Astrocyte of the cerebellum (primary cell): ENCODE measurements at regions not wholly inside any gene's neighbourhood (a gene's known extent, or its start where the extent isn't known, plus 50 kb on each side); places are given as distances from the start of the nearest gene placed in this dataset.

Experiments
- DNase-seq: peaks from one replicate; pipeline ENCODE4 v3.0.0-alpha.2; 2011; ENCODE audit warnings: low read depth
- H3K4me3 ChIP-seq: 2 replicates; pipeline ENCODE4 v1.5.1; 2011; ENCODE audit warnings: mild to moderate bottlenecking, low read depth, low read length, moderate library complexity
- CTCF ChIP-seq: IDR thresholded peaks from 2 replicates; pipeline ENCODE4 v1.5.1; 2012; ENCODE audit warnings: low read length, low read depth, moderate library complexity, mild to moderate bottlenecking; ENCODE audit errors: missing control alignments
- in situ Hi-C: cut with HindIII; loops from 2 replicates; pipeline ENCODE4 v1.10.0; 2017; ENCODE audit warnings: low sequenced_read_pairs

- in situ Hi-C loops = no loop called here
Observed at GRCh38 chr2:22950431-22950830, 434.5 kb upstream of the KLHL29 start.

GRCh38 chr2:22952656-22953225 is 432.2 kb upstream of the KLHL29 start:
- in situ Hi-C loops = no loop called here
- H3K4me3 ChIP-seq = no peak overlapping the region
- DNase-seq = no peak
- no peak for TF ChIP-seq CTCF

More at GRCh38 chr2:22950431-22950830, 434.5 kb upstream of the KLHL29 start:
- TF ChIP-seq CTCF = no peak
- no peak overlapping the region for H3K4me3 ChIP-seq
- DNase-seq = no peak

- in situ Hi-C loops = no loop called here
- no peak overlapping the region for H3K4me3 ChIP-seq
- DNase-seq = no peak
- TF ChIP-seq CTCF = no peak
Observed at GRCh38 chr2:22957446-22957845, 427.5 kb upstream of the KLHL29 start.

- DNase-seq = no peak
- no peak overlapping the region for H3K4me3 ChIP-seq
- TF ChIP-seq CTCF = no peak
- in situ Hi-C loops = no loop called here
Observed at GRCh38 chr2:22958308-22958707, 426.7 kb upstream of the KLHL29 start.

GRCh38 chr2:22967756-22968155 is 417.2 kb upstream of the KLHL29 start:
- in situ Hi-C loops = no loop called here

GRCh38 chr2:22970284-22970975 is 414.5 kb upstream of the KLHL29 start:
- TF ChIP-seq CTCF = no peak
- no peak overlapping the region for H3K4me3 ChIP-seq
- DNase-seq = no peak
- in situ Hi-C loops = no loop called here

More at GRCh38 chr2:22967756-22968155, 417.2 kb upstream of the KLHL29 start:
- no peak for TF ChIP-seq CTCF
- DNase-seq = no peak
- H3K4me3 ChIP-seq = no peak overlapping the region
